BLaER1 treated with 17β-estradiol and CSF1 and Interleukin-3, amounts not matched to agents 10 nM and 100 nM (cell line): ENCODE measurements at regions not wholly inside any gene's neighbourhood (a gene's known extent, or its start where the extent isn't known, plus 50 kb on each side); places are given as distances from the start of the nearest gene placed in this dataset.

ENCODE experiments used
- H3K27ac ChIP-seq, 11 experiments: shearing (Covaris generic); formaldehyde crosslinking; 2 replicates each; pipeline ENCODE4 v1.8.1; 2022
- H3K27me3 ChIP-seq, 11 experiments: shearing (Covaris generic); formaldehyde crosslinking; 2 replicates each; pipeline ENCODE4 v1.8.1; 2022
- H3K36me3 ChIP-seq, 11 experiments: shearing (Covaris generic); formaldehyde crosslinking; 2 replicates each; pipeline ENCODE4 v1.8.1; 2022
- H3K4me1 ChIP-seq, 10 experiments: shearing (Covaris generic); formaldehyde crosslinking; 2 replicates each; pipeline ENCODE4 v1.8.1; 2022
- H3K4me2 ChIP-seq, 11 experiments: shearing (Covaris generic); formaldehyde crosslinking; 2 replicates each; pipeline ENCODE4 v1.8.1; 2022
- H3K4me3 ChIP-seq, 10 experiments: shearing (Covaris generic); formaldehyde crosslinking; 2 replicates each; pipeline ENCODE4 v1.8.1; 2022
- H3K9ac ChIP-seq, 11 experiments: shearing (Covaris generic); formaldehyde crosslinking; 2 replicates each; pipeline ENCODE4 v1.8.1; 2022
- H3K9me3 ChIP-seq, 11 experiments: shearing (Covaris generic); formaldehyde crosslinking; replicated peaks in 1 of 11; 2 replicates each; pipeline ENCODE4 v1.8.1; 2022
- H4K20me1 ChIP-seq, 11 experiments: shearing (Covaris generic); formaldehyde crosslinking; 2 replicates each; pipeline ENCODE4 v1.8.1; 2022
- Cebpa-rat ChIP-seq, 11 experiments: shearing (Covaris generic); IDR thresholded peaks; 2 replicates each; pipeline ENCODE4 v1.8.1; 2022

DNA sequence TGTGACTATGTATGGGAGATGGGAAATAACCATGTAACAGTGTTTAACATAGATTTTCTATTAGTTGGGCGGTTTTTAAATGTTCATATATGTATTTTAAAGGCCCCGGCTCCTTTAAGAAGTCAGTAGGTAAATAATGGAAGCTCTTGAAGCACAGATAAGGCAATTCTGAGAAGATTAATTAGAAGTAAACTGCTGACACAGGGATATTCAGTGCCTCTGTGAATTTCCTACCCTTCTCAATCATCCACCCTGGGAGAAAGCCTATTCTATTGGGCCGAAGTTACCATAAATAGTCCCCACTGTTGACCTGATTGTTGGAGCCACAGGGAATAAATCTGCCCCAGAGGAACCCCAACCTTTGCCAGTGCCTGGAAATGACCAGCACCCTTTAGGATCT lies 56.8 kb upstream of the SIX3 start:
- no peaks in the 10 kb centered on the region for H3K27me3 ChIP-seq
- H4K20me1 ChIP-seq, result no peaks in the 10 kb centered on the region
- no peaks in the 10 kb centered on the region for H3K4me1 ChIP-seq
- TF ChIP-seq Cebpa-rat (IDR thresholded peaks at IDR 0.05), result no peak
- no peak overlapping the region for H3K4me2 ChIP-seq
- no peaks in the 10 kb centered on the region for H3K36me3 ChIP-seq
- no peak overlapping the region for H3K4me3 ChIP-seq
- peaks cover 0 to 3% (median 0%) of the 10 kb centered on the region in 11 experiments; a peak in 3 of 22 replicates for H3K9me3 ChIP-seq
- no peak overlapping the region for H3K9ac ChIP-seq
- no peak overlapping the region for H3K27ac ChIP-seq

DNA sequence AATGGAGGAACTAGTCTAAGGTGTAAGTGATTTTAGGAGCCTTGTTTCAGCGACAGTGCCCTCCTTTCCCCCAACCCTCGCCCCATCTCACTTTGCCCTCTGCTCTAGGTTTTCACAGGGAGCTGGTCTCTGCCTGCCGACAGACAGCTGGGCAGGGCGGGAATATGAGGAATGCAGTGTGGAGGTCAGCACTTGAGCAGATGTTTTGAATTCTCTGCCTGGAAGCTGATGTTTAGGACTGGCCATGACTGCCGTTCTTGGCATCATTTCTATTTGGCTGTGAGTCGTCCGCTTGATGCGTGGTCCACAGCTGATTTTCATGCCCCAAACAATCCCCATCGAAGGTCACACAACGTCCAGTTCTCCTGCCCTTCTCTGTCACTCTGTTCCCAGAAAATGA lies 55.1 kb upstream of the SIX3 start:
- H3K27me3 ChIP-seq, result no peaks in the 10 kb centered on the region
- H4K20me1 ChIP-seq, result no peaks in the 10 kb centered on the region
- H3K4me1 ChIP-seq, result no peaks in the 10 kb centered on the region
- H3K9me3 ChIP-seq, result peaks cover 9 to 19% (median 14%) of the 10 kb centered on the region in 11 experiments
- no peak overlapping the region for H3K4me2 ChIP-seq
- no peak overlapping the region for H3K4me3 ChIP-seq
- H3K36me3 ChIP-seq, result no peaks in the 10 kb centered on the region
- no peak overlapping the region for H3K9ac ChIP-seq
- H3K27ac ChIP-seq, result no peak overlapping the region
- no peak for TF ChIP-seq Cebpa-rat (IDR thresholded peaks at IDR 0.05)

DNA sequence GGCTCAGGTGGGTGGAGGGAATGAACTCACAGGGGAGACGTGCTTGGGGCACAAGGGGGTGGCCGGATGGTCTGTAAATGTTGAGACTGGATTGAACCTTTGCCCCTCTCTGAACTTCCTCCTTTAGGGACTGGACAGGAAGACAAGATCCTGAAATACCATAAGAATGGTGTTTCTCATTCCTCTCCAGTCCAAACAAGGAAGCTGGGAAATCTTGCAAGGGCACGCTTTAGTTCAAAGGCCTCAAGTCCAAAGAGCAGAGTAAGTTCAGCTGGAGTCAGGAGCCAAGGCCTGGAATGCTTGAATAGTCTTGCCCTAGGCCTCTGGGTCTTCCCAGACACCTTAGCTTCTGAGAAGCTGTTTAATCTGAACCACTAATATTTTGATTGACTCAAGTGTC lies 52.4 kb upstream of the SIX3 start:
- no peaks in the 10 kb centered on the region for H3K27me3 ChIP-seq
- no peak overlapping the region for H3K4me2 ChIP-seq

More for the DNA sequence above, 52.4 kb upstream of the SIX3 start:
- H3K4me3 ChIP-seq, result no peak overlapping the region
- no peaks in the 10 kb centered on the region for H4K20me1 ChIP-seq
- H3K27ac ChIP-seq, result no peak overlapping the region
- H3K36me3 ChIP-seq, result peaks cover 0 to 4% (median 0%) of the 10 kb centered on the region in 11 experiments; a peak in 2 of 22 replicates
- no peak overlapping the region for H3K9ac ChIP-seq
- H3K4me1 ChIP-seq, result no peaks in the 10 kb centered on the region
- no peak for TF ChIP-seq Cebpa-rat (IDR thresholded peaks at IDR 0.05)
- peaks cover 36 to 46% (median 39%) of the 10 kb centered on the region in 11 experiments for H3K9me3 ChIP-seq
